HG03520 (cell line): ENCODE measurements at regions not wholly inside any gene's neighbourhood (a gene's known extent, or its start where the extent isn't known, plus 50 kb on each side); places are given as distances from the start of the nearest gene placed in this dataset.
"Not testable (repeated sequence)": the region's sequence is repeated elsewhere in the genome, so short reads cannot be mapped to it uniquely, and the experiment has no call there.

Experiments used
- ATAC-seq: cut with Tn5 transposase; IDR thresholded peaks from one replicate; pipeline ENCODE4 v1.9.1; 2021; ENCODE audit warnings: mild to moderate bottlenecking, moderate library complexity; ENCODE audit not compliant: unreplicated experiment

DNA sequence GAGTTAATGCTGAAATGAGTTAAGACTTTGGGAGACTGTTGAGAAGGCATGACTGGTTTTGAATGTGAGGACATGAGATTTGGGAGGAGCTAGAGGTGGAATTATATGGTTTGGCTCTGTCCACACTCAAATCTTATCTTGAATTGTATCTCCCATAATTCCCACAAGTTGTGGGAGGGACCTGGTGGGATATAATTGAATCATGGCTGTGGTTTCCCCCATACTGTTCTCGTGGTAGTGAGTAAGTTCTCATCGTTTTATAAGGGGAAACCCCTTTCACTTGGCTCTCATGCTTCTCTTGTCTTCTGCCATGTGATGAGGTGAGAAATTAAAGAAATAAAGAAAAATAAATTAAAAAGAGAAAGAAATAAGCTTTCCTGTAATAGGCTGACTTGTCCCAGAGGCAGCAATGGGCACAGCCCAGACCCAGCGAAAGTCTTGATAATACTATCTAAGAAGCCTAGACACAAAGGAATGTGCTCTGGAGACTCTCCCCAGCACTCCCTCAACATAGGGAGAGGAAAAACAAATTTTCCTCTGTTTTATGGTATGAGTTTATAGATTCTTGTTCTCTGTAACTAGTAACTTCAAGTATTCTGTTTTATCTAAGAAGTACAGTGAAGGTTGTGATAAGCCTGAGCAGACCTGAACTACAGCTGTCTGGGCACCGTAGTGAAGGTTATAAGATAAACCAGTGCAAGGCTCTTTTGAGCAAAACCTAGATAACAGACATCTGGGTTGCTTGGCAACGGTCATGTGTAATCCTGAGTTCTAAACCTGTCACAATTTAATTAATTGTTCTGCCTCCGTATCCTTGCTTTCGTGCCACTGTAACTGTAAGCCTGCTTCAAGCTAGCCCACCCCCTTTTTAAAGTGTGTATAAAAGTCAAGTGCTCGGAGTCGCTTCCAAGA lies 88.9 kb upstream of the ECI2 start:
- no peak for ATAC-seq

DNA sequence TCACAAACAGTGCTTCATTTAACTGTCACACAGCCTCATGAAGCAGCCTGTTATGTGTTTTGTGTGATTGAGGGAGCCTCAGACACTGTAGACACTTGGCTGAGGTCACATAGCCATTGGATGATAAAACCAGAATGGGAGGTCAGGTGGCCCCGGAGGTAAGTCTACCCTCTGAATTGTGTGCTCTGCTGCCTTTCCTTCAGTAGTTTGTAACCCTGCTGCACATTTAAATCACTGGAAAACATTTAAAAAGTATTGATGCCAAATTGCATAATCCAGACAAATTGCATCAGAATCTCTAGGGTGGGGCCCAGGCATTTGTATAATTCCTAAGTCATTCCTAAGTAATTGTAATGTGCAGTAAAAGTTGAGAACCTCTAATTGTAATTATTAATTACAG lies 85.2 kb upstream of the ECI2 start:
- no peak for ATAC-seq

DNA sequence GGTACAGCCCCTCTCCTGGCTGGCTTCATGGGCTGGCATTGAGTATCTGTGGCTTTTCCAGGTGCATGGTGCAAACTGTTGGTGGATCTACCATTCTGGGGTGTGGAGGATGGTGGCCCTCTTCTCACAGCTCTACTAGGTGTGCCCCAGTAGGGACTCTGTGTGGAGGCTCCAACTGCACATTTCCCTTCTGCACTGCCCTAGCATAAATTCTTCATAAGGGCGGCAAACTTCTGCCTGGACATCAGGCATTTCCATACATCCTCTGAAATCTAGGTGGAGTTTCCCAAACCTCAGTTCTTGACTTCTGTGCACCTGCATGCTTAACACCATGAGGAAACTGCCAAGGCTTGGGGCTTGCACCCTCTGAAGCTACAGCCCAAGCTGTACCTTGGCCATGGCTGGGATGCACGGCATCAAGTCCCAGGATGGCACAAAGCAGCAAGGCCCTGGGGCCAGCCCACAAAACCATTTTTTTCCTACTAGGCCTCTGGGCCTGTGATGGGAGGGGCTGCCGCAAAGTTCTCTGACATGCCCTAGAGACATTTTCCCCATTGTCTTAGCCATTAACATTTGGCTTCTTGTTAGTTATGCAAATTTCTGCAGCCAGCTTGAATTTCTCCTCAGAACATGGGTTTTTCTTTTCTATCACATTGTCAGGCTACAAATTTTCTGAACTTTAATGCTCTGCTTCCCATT lies 83.4 kb upstream of the ECI2 start:
- ATAC-seq = not testable (repeated sequence)

- ATAC-seq = no peak
Observed at GRCh38 chr6:4212588-4212987, 77.2 kb upstream of the ECI2 start.

GRCh38 chr6:4210629-4211419 lies 75.4 kb upstream of the ECI2 start:
- ATAC-seq = peak; percentile 85

GRCh38 chr6:4209196-4209595 lies 73.8 kb upstream of the ECI2 start:
- no peak for ATAC-seq

DNA sequence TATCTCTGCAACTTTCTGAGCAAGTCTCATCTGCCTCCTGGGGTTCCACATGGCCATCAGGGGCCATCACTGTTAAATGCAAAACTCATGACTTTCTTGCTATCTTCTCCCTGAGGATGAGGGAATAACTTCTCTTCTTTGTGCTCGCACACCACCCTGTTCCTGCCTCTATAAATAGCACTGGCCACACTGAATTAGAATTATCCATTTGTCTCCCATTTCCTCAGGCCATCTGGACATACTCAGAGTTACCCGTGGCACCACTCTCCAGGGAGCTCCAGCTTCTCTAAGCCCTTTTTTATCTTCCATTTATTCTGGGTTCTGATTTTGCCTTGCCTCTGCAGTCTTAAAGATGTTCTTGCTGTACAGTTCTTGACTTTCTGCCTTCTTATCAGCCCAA lies 72.8 kb upstream of the ECI2 start:
- ATAC-seq = no peak

DNA sequence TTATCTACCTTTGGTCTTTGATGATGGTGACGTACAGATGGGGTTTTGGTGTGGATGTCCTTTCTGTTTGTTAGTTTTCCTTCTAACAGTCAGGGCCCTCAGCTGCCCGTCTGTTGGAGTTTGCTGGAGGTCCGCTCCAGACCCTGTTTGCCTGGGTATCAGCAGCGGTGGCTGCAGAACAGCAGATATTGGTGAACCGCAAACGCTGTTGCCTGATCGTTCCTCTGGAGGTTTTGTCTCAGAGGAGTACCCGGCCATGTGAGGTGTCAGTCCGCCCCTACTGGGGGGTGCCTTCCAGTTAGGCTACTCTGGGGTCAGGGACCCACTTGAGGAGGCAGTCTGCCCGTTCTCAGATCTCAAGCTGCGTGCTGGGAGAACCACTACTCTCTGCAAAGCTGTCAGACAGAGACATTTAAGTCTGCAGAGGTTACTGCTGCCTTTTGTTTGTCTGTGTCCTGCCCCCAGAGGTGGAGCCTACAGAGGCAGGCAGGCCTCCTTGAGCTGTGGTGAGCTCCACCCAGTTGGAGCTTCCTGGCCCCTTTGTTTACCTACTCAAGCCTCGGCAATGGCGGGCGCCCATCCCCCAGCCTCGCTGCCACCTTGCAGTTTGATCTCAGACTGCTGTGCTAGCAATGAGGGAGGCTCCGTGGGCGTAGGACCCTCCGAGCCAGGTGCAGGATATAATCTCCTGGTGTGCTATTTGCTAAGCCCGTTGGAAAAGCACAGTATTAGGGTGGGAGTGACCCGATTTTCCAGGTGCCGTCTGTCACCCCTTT lies 68.5 kb upstream of the ECI2 start:
- ATAC-seq = not testable (repeated sequence)

- no peak for ATAC-seq
Observed at GRCh38 chr6:4192627-4193026, 57.3 kb upstream of the ECI2 start.

- ATAC-seq = no peak
Observed at GRCh38 chr6:4192173-4192572, 56.8 kb upstream of the ECI2 start.

- ATAC-seq = no peak
Observed at GRCh38 chr6:4191271-4191721, 55.9 kb upstream of the ECI2 start.

- no peak for ATAC-seq
Observed at GRCh38 chr6:4189249-4189648, 53.9 kb upstream of the ECI2 start.

- ATAC-seq = no peak
Observed at GRCh38 chr6:4188801-4189200, 53.4 kb upstream of the ECI2 start.

DNA sequence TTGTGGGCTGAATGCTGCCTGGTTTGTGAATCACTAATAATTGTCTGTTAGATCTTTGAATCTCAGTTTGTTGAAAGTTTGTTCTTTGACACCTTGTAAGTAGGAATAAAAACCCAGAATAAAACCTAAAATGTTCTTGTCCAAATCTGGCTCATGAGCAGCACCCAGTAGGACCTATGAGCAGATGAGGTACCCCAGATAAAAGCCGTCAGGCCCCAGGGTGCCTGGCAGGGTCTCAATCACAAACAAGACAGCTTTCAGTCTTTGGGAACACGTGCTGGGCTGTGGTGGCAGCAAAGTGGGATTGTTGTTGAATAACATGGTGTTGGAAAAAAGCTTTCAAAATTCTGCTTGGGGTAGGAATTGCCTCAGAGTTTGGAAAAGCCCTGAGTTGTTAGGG lies 52.1 kb upstream of the ECI2 start:
- ATAC-seq = no peak

DNA sequence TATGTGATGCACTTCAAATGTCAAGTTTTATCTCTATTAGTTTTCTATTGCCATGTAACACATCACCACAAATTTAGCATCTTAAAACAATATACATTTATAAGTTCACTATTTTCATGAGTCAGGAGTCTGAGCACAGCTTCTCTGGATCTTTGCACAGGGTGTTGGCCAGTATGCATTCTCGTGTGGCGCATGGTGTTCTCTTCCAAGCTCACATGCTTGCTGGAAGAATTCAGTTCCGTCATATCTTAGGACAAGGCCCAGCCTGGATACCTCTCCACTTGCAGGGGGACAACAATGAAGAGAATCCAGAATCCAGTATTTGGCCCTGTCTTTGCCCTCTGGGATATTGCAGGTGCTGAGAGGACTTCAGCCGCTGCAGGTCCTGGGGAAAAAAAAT lies 51.0 kb upstream of the ECI2 start:
- ATAC-seq = no peak

DNA sequence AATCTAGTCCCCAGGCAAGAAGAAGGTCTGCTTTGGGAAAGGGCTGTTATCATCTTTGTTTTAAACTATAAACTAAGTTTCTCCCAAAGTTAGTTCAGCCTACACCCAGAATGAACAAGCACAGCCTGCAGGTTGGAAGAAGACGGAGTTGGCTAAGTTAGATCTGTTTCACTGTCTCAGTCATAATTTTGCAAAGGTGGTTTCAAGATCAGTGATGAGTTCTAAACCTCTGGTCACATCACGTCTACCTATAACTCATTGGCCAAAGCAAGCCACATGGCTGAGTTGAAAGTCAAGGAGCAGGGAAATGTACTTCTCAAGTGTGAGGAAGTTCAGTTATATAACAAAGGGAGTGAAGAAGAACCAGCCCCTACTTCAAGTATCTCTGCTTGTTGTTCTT lies 50.5 kb upstream of the ECI2 start:
- ATAC-seq = no peak

DNA sequence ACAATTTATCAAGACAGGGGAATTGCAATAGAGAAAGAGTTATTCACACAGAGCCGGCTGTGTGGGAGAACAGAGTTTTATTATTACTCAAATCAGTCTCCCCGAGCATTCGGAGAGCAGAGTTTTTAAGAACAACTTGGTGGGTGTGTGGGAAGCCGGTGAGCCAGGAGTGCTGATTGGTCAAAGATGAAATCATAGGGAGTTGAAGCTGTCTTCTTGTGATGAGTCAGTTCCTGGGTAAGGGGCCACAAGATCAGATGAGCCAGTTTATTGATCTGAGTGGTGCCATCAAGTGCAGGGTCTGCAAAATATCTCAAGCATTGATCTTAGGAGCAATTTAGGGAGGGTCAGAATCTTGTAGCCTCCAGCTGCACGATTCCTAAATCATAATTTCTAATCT lies 50.0 kb upstream of the ECI2 start:
- no peak for ATAC-seq
